Calu3 (cell line): ENCODE measurements at regions not wholly inside any gene's neighbourhood (a gene's known extent, or its start where the extent isn't known, plus 50 kb on each side); places are given as distances from the start of the nearest gene placed in this dataset.
"Not testable (repeated sequence)": the region's sequence is repeated elsewhere in the genome, so short reads cannot be mapped to it uniquely, and the experiment has no call there.

Experiments used
- BruUV-seq: library from RNA; stranded (reverse); fragments of 400-500 nt; replicated peaks from 2 replicates; lab custom pipeline; 2021; lab: Mats Ljungman, UMichigan
- CTCF ChIA-PET: fragments of 300-600 bp; sonication (Branson Sonifier 250); formaldehyde crosslinking; loops from one replicate; lab custom pipeline; 2022; ENCODE audit warnings: antibody characterized with exemption; lab: Charles Lee
- DNase-seq: peaks from one replicate; pipeline ENCODE4 v3.0.0; 2022
- H3K27ac Mint-ChIP-seq: one replicate; pipeline ENCODE4 v1.8.0; 2022; ENCODE audit warnings: mixed read lengths; ENCODE audit not compliant: unreplicated experiment
- H3K27me3 Mint-ChIP-seq: one replicate; pipeline ENCODE4 v1.8.0; 2022; ENCODE audit warnings: mixed read lengths; ENCODE audit not compliant: unreplicated experiment
- H3K36me3 Mint-ChIP-seq: one replicate; pipeline ENCODE4 v1.8.0; 2022; ENCODE audit warnings: mild to moderate bottlenecking, moderate library complexity, mixed read lengths; ENCODE audit not compliant: insufficient read depth, unreplicated experiment
- H3K4me1 Mint-ChIP-seq: one replicate; pipeline ENCODE4 v1.8.0; 2022; ENCODE audit warnings: mild to moderate bottlenecking, low read depth, mixed read lengths; ENCODE audit not compliant: unreplicated experiment
- H3K4me3 Mint-ChIP-seq: one replicate; pipeline ENCODE4 v1.8.0; 2022; ENCODE audit warnings: mild to moderate bottlenecking, low read depth, moderate library complexity, mixed read lengths; ENCODE audit not compliant: unreplicated experiment
- H3K9me3 Mint-ChIP-seq: one replicate; pipeline ENCODE4 v1.8.0; 2022; ENCODE audit warnings: low read depth, mixed read lengths; ENCODE audit not compliant: unreplicated experiment
- intact Hi-C: fragments of 100-400 bp; cut with micrococcal nuclease; formaldehyde crosslinking; loops from one replicate; pipeline ENCODE4 v1.10.0; 2022; ENCODE audit not compliant: unreplicated experiment
- TF ChIP-seq, protein P1 (sequence below): fragments of 200-600 bp; IDR thresholded peaks from one replicate; pipeline ENCODE4 v1.8.0; 2022; ENCODE audit warnings: antibody characterized with exemption; ENCODE audit not compliant: unreplicated experiment

DNA sequence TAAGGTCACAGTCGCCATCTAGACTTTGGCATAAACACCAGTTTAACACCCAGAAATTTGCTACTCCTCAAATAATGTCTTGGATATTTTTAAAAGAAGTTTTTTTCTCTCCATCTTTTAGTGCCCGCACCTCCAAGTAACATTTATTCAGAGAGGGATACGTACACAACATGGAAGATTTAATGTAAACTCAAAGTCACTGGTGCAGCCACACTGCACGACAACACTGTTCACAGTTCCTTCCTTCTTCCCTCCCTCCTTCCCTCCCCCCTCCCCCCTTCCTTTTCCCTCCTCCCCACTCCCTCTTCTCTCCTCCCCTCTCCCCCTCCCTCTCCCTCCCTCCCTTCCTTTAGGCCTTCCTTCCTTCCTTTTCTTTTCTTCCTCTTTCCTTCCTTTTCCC lies 56.5 kb downstream of the NPPC start:
- no peak for DNase-seq
- intact Hi-C loops: no loop called here
- Mint-ChIP-seq H3K36me3 (no peaks in the 10 kb centered on the region), H3K9me3 (peaks cover 6% of the 10 kb centered on the region), H3K27ac (no peak overlapping the region), H3K4me1 (peaks cover 3% of the 10 kb centered on the region), H3K4me3 (no peak overlapping the region), H3K27me3 (peaks cover 41% of the 10 kb centered on the region)
- CTCF ChIA-PET: no interaction called here
- no TSS peak for BruUV-seq
- TF ChIP-seq, protein P1, sequence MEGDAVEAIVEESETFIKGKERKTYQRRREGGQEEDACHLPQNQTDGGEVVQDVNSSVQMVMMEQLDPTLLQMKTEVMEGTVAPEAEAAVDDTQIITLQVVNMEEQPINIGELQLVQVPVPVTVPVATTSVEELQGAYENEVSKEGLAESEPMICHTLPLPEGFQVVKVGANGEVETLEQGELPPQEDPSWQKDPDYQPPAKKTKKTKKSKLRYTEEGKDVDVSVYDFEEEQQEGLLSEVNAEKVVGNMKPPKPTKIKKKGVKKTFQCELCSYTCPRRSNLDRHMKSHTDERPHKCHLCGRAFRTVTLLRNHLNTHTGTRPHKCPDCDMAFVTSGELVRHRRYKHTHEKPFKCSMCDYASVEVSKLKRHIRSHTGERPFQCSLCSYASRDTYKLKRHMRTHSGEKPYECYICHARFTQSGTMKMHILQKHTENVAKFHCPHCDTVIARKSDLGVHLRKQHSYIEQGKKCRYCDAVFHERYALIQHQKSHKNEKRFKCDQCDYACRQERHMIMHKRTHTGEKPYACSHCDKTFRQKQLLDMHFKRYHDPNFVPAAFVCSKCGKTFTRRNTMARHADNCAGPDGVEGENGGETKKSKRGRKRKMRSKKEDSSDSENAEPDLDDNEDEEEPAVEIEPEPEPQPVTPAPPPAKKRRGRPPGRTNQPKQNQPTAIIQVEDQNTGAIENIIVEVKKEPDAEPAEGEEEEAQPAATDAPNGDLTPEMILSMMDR: no peak

DNA sequence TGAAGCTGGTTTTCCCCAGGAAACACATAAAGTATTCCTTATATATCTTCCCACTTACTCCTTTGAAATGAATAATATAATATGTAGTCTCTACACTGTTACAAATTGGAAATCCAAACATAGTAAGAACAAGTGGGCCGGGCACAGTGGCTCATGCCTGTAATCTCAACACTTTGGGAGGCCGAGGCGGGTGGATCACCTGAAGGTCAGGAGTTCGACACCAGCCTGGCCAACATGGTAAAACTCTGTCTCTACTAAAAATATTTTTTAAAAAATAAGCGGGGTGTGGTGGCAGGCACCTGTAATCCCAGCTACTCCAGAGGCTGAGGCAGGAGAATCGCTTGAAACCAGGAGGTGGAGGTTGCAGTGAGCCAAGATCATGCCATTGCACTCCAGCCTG lies 57.2 kb downstream of the NPPC start:
- H3K36me3 Mint-ChIP-seq, intact Hi-C loops, H3K4me3 Mint-ChIP-seq, H3K9me3 Mint-ChIP-seq, BruUV-seq, H3K4me1 Mint-ChIP-seq, CTCF ChIA-PET, H3K27ac Mint-ChIP-seq, DNase-seq: not testable (repeated sequence)
- peaks cover 43% of the 10 kb centered on the region for H3K27me3 Mint-ChIP-seq

DNA sequence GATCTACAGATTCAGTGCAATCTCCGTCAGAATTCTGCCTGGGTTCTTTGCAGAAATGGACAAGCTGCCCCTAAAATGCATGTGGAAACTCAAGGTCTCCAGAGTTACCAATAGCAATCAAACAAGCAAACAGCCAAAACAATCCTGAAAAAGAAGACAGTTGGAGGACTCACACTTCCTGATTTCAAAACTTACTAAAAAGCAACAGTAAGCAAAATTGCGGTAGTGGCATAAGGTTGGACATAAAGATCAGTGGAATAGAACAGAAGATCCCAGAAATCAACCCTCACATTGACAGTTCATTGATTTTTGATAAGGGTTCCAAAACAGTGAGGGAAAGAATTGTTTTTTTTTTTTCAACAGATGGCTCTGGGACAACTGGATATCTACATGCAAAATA lies 59.7 kb downstream of the NPPC start:
- no peak for DNase-seq
- H3K4me1 Mint-ChIP-seq: no peaks in the 10 kb centered on the region
- peaks cover 58% of the 10 kb centered on the region for H3K27me3 Mint-ChIP-seq
- H3K9me3 Mint-ChIP-seq: peaks cover 6% of the 10 kb centered on the region
- intact Hi-C loops: no loop called here
- H3K4me3 Mint-ChIP-seq: no peak overlapping the region
- H3K27ac Mint-ChIP-seq: no peak overlapping the region
- CTCF ChIA-PET: no interaction called here
- TF ChIP-seq, protein P1: no peak
- H3K36me3 Mint-ChIP-seq: no peaks in the 10 kb centered on the region
- BruUV-seq: no TSS peak

DNA sequence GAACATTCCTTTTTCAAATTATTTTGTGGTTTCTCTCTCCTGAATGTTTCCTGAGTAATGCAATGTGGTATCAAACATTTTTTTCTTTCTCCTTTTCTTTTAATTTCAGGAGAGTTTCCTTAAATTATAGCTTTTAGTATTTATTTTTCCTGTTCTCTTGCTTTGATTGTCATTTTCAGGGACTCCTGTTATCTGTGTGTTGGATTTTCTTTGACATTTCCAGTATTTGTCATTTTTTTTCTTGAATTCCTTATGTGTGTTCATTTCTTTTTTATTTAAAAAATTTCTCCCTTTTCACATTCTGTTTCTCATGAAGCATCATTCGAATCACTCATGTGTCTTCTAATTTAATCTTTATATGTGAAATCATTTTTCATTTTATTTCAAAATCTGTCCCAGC lies 61.0 kb downstream of the NPPC start:
- Mint-ChIP-seq H3K9me3 (peaks cover 6% of the 10 kb centered on the region), H3K27me3 (peaks cover 66% of the 10 kb centered on the region), H3K27ac (no peak overlapping the region), H3K36me3 (no peaks in the 10 kb centered on the region), H3K4me1 (no peaks in the 10 kb centered on the region), H3K4me3 (no peak overlapping the region)
- DNase-seq: no peak
- TF ChIP-seq, protein P1: no peak
- intact Hi-C loops: no loop called here
- no TSS peak for BruUV-seq
- CTCF ChIA-PET: interaction anchor here (0.6 kb wide), 1 partner anchor 14 kb away, joined by 3 read pairs; no protein-coding TSS in a partner anchor

DNA sequence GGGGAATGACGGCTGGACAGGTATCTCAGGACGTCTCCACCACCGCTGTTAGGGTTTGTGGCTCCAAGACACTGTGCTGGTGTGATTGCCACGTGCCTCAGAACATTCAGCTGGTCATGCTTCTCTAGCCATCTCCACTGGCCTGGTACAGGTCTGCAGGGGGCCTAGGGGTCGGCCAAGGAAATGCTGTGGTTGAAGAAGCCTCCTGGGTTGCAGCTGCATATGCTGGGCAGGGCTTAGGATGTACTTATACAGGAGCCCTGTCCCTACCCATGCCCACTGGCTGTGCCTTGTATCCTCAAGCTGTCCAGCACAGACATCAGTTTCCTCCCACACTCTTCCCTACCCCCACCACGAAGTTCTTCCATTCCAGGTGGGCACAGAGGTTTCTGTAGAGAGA lies 64.1 kb downstream of the NPPC start:
- BruUV-seq: no TSS peak
- intact Hi-C loops: no loop called here
- H3K27me3 Mint-ChIP-seq: peaks cover 66% of the 10 kb centered on the region

More for the DNA sequence above, 64.1 kb downstream of the NPPC start:
- Mint-ChIP-seq H3K4me1 (no peaks in the 10 kb centered on the region), H3K27ac (no peak overlapping the region), H3K4me3 (no peak overlapping the region), H3K36me3 (no peaks in the 10 kb centered on the region), H3K9me3 (peaks cover 3% of the 10 kb centered on the region)
- CTCF ChIA-PET: no interaction called here
- TF ChIP-seq, protein P1: no peak
- DNase-seq: no peak
